ENCODE measurements at regions not wholly inside any gene's neighbourhood (a gene's known extent, or its start where the extent isn't known, plus 50 kb on each side); places are given as distances from the start of the nearest gene placed in this dataset.

DNA sequence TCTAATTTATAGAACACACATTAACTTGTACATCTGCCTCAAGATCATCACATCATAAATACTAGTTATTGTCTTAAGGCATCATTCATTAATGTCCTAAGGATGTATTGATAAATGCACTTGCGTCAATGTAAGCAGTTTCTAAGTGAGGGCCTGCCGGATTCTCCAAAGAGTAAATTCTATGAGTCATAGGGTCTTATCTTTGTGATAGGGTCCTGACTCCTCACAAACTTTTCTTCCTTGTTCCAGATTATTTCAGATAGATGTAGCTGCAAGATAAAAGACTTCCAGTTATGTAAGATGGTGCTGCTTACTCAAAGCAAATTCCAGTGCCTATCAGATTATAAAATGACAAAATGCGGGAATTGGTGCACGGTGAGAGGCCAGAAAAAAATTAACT is 315.0 kb upstream of the SLC39A10 start:
- POLR2A ChIA-PET = no interaction called here
- RAD21 ChIA-PET (ENCODE audit: low non-redundant PET in 1 of 2, low total read pairs in 2 of 2, uncharacterized antibody in 2 of 2, unreplicated experiment in 2 of 2) = no interaction called here
- DNase-seq (ENCODE audit: low read depth, low spot score) = no peak
- Histone ChIP-seq H3K36me3 (ENCODE audit: control insufficient read depth in 1 of 2, insufficient read depth in 2 of 2, low read length in 2 of 2) (no peaks in the 10 kb centered on the region), H3K27ac (ENCODE audit: low read depth, low read length) (no peak overlapping the region), H3K4me1 (ENCODE audit: control insufficient read depth in 1 of 2, insufficient read depth in 2 of 2, low read length in 2 of 2) (no peaks in the 10 kb centered on the region), H3K27me3 (ENCODE audit: insufficient read depth, low read length) (no peaks in the 10 kb centered on the region), H3K9me3 (ENCODE audit: control insufficient read depth in 1 of 2, insufficient read depth in 1 of 2, low read depth in 1 of 2, low read length in 2 of 2) (no peaks in the 10 kb centered on the region), H3K4me3 (replicated peaks in 1 of 2; ENCODE audit: low read depth in 1 of 2, low read length in 2 of 2) (no peak overlapping the region), H2AFZ (ENCODE audit: low read depth, low read length, poor library complexity, severe bottlenecking) (no peak overlapping the region), H3K9ac (ENCODE audit: low read length) (no peak overlapping the region), H3K4me2 (ENCODE audit: low read length) (no peak overlapping the region), H4K20me1 (ENCODE audit: insufficient read depth) (no peaks in the 10 kb centered on the region), H3K79me2 (ENCODE audit: insufficient read depth, low read length) (no peaks in the 10 kb centered on the region), H3K9me2 (ENCODE audit: insufficient read depth) (no peaks in the 10 kb centered on the region; the same call in 1 of the 2 replicates)
- CTCF ChIA-PET = no interaction called here
- TF ChIP-seq TCF7L2 (IDR thresholded peaks at IDR 0.05; ENCODE audit: borderline replicate concordance, extremely low read depth, insufficient read depth, insufficient read length) = no peak
- TF ChIP-seq ELF1 (IDR thresholded peaks at IDR 0.05; ENCODE audit: borderline replicate concordance, low read depth) = no peak
- TF ChIP-seq EZH2 (IDR thresholded peaks at IDR 0.05) = no peak
- TF ChIP-seq RAD21 (IDR thresholded peaks at IDR 0.05; ENCODE audit: low read depth) = no peak
- no peak for TF ChIP-seq CTCF (IDR thresholded peaks at IDR 0.05 in 2 of 3, conservative IDR thresholded peaks at IDR 0.05 in 1 of 3; ENCODE audit: borderline replicate concordance in 1 of 3, insufficient read depth in 1 of 3, low read depth in 2 of 3, low read length in 2 of 3)
- TF ChIP-seq, protein P1, sequence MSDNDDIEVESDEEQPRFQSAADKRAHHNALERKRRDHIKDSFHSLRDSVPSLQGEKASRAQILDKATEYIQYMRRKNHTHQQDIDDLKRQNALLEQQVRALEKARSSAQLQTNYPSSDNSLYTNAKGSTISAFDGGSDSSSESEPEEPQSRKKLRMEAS (IDR thresholded peaks at IDR 0.05) = no peak
- no peak for TF ChIP-seq FOSL1 (IDR thresholded peaks at IDR 0.05; ENCODE audit: low read depth)
- TF ChIP-seq ATF3 (IDR thresholded peaks at IDR 0.05) = no peak
- TF ChIP-seq EZH2phosphoT487 (IDR thresholded peaks at IDR 0.05; ENCODE audit: borderline replicate concordance) = no peak
- no peak for TF ChIP-seq SP1 (IDR thresholded peaks at IDR 0.05; ENCODE audit: low read depth)
- TF ChIP-seq YY1 (IDR thresholded peaks at IDR 0.05; ENCODE audit: extremely low read depth, insufficient replicate concordance, low read depth, low read length) = no peak
- BruUV-seq (replicated peaks) = no TSS peak
- intact Hi-C loops (cut with micrococcal nuclease) = no loop called here
- no peak for ATAC-seq

Data from HCT116 (cell line).